Activated CD4-positive, alpha-beta T cell treated with anti-CD3 and anti-CD28 coated beads, Interleukin-2, amount 50 U/mL, for 48 hours (primary cell): ENCODE measurements at regions not wholly inside any gene's neighbourhood (a gene's known extent, or its start where the extent isn't known, plus 50 kb on each side); places are given as distances from the start of the nearest gene placed in this dataset.

Source experiments
- DNase-seq, 2 experiments: peaks; one replicate each; pipeline ENCODE4 v3.0.0-alpha.2; 2020

GRCh38 chr3:84082726-84083125, 876.1 kb upstream of the CADM2 start:
- no peak for DNase-seq

GRCh38 chr3:84092907-84093306, 865.9 kb upstream of the CADM2 start:
- no peak for DNase-seq

- DNase-seq: no peak
These were observed 862.6 kb upstream of the CADM2 start for GRCh38 chr3:84096188-84096587.

GRCh38 chr3:84100861-84101260, 857.9 kb upstream of the CADM2 start:
- no peak for DNase-seq

GRCh38 chr3:84108442-84108971, 850.3 kb upstream of the CADM2 start:
- no peak for DNase-seq

- no peak for DNase-seq
These were observed 848.9 kb upstream of the CADM2 start for GRCh38 chr3:84109911-84110310.

GRCh38 chr3:84110787-84111186, 848.0 kb upstream of the CADM2 start:
- no peak for DNase-seq

- DNase-seq: no peak
These were observed 833.5 kb upstream of the CADM2 start for GRCh38 chr3:84125201-84125721.

GRCh38 chr3:84125760-84126159, 833.0 kb upstream of the CADM2 start:
- DNase-seq: no peak

- DNase-seq: no peak
These were observed 832.6 kb upstream of the CADM2 start for GRCh38 chr3:84126160-84126559.

- no peak for DNase-seq
These were observed 830.8 kb upstream of the CADM2 start for GRCh38 chr3:84128024-84128423.

GRCh38 chr3:84136425-84136824, 822.4 kb upstream of the CADM2 start:
- no peak for DNase-seq

GRCh38 chr3:84140631-84141030, 818.2 kb upstream of the CADM2 start:
- DNase-seq: no peak

GRCh38 chr3:84141571-84141970, 817.2 kb upstream of the CADM2 start:
- no peak for DNase-seq

- no peak for DNase-seq
These were observed 793.5 kb upstream of the CADM2 start for GRCh38 chr3:84165328-84165727.

- no peak for DNase-seq
These were observed 783.3 kb upstream of the CADM2 start for GRCh38 chr3:84175449-84175848.

GRCh38 chr3:84184937-84185336, 773.9 kb upstream of the CADM2 start:
- no peak for DNase-seq

GRCh38 chr3:84194029-84194428, 764.8 kb upstream of the CADM2 start:
- no peak for DNase-seq

GRCh38 chr3:84209474-84209873, 749.3 kb upstream of the CADM2 start:
- no peak for DNase-seq

GRCh38 chr3:84223512-84223911, 735.3 kb upstream of the CADM2 start:
- no peak for DNase-seq

GRCh38 chr3:84224262-84224661, 734.5 kb upstream of the CADM2 start:
- DNase-seq: no peak

- DNase-seq: no peak
These were observed 722.5 kb upstream of the CADM2 start for GRCh38 chr3:84236261-84236660.

- DNase-seq: no peak
These were observed 713.0 kb upstream of the CADM2 start for GRCh38 chr3:84245789-84246188.

GRCh38 chr3:84260596-84260995, 698.2 kb upstream of the CADM2 start:
- no peak for DNase-seq

- DNase-seq: no peak
These were observed 693.0 kb upstream of the CADM2 start for GRCh38 chr3:84265768-84266167.

GRCh38 chr3:84275532-84275931, 683.3 kb upstream of the CADM2 start:
- DNase-seq: no peak
